SK-N-MC (cell line): ENCODE measurements at regions not wholly inside any gene's neighbourhood (a gene's known extent, or its start where the extent isn't known, plus 50 kb on each side); places are given as distances from the start of the nearest gene placed in this dataset.

Experiments
- EZH2 ChIP-seq: fragments of 200-600 bp; sonication (generic); IDR thresholded peaks from one replicate; pipeline ENCODE4 v1.6.1; 2017; ENCODE audit warnings: antibody characterized with exemption
- FOXP2 ChIP-seq: optimal IDR thresholded peaks from 2 replicates; pipeline ENCODE3; 2011; ENCODE audit warnings: mild to moderate bottlenecking, moderate library complexity; ENCODE audit not compliant: insufficient read depth; ENCODE audit errors: extremely low read length, control extremely low read depth
- POLR2AphosphoS5 ChIP-seq: IDR thresholded peaks from 2 replicates; pipeline ENCODE4 v1.6.1; 2012; ENCODE audit warnings: mild to moderate bottlenecking, low read depth, low read length, borderline replicate concordance

- TF ChIP-seq POLR2AphosphoS5 (no peak), EZH2 (no peak), FOXP2 (no peak)
Observed at GRCh38 chr2:6053743-6054142, 361.6 kb downstream of the SOX11 start.
